Effector memory CD4-positive, alpha-beta T cell (primary cell): ENCODE measurements at regions not wholly inside any gene's neighbourhood (a gene's known extent, or its start where the extent isn't known, plus 50 kb on each side); places are given as distances from the start of the nearest gene placed in this dataset.

Experiments
- DNase-seq, 3 donors: peaks; one replicate each; pipeline ENCODE4 v3.0.0-alpha.2; 2020
- H3K27ac ChIP-seq: 2 replicates; pipeline ENCODE4 v1.7.0; 2013; ENCODE audit warnings: mild to moderate bottlenecking, low read length, moderate library complexity; ENCODE audit not compliant: insufficient read depth, poor library complexity, severe bottlenecking
- H3K27me3 ChIP-seq: replicated peaks from 2 replicates; pipeline ENCODE4 v1.7.0; 2013; ENCODE audit warnings: mild to moderate bottlenecking, low read length; ENCODE audit not compliant: insufficient read depth, control insufficient read depth, poor library complexity, severe bottlenecking
- H3K36me3 ChIP-seq: 2 replicates; pipeline ENCODE4 v1.7.0; 2013; ENCODE audit warnings: mild to moderate bottlenecking, low read length, moderate library complexity; ENCODE audit not compliant: control insufficient read depth, insufficient read depth
- H3K4me1 ChIP-seq: 2 replicates; pipeline ENCODE4 v1.7.0; 2013; ENCODE audit warnings: low read length, mild to moderate bottlenecking; ENCODE audit not compliant: control insufficient read depth, insufficient read depth, poor library complexity, severe bottlenecking
- H3K4me3 ChIP-seq: 2 replicates; pipeline ENCODE4 v1.7.0; 2013; ENCODE audit warnings: low read length, low read depth, mild to moderate bottlenecking; ENCODE audit not compliant: insufficient read depth, poor library complexity, severe bottlenecking
- H3K9me3 ChIP-seq: 2 replicates; pipeline ENCODE4 v1.7.0; 2013; ENCODE audit warnings: mild to moderate bottlenecking, low read length, moderate library complexity; ENCODE audit not compliant: control insufficient read depth

- no peak for DNase-seq
- Histone ChIP-seq H3K27ac (no peak overlapping the region), H3K4me1 (no peaks in the 10 kb centered on the region)
Measured at GRCh38 chr13:99844421-99844820, 127.1 kb downstream of the ZIC5 start.

GRCh38 chr13:99843872-99844271, 127.7 kb downstream of the ZIC5 start:
- H3K4me1 ChIP-seq: no peaks in the 10 kb centered on the region
- H3K27ac ChIP-seq: no peak overlapping the region
- H3K9me3 ChIP-seq: no peaks in the 10 kb centered on the region
- no peaks in the 10 kb centered on the region for H3K36me3 ChIP-seq
- H3K27me3 ChIP-seq: no peaks in the 10 kb centered on the region
- no peak for DNase-seq
- H3K4me3 ChIP-seq: no peak overlapping the region

More at GRCh38 chr13:99844421-99844820, 127.1 kb downstream of the ZIC5 start:
- H3K4me3 ChIP-seq: no peak overlapping the region
- no peaks in the 10 kb centered on the region for H3K36me3 ChIP-seq
- no peaks in the 10 kb centered on the region for H3K27me3 ChIP-seq
- H3K9me3 ChIP-seq: no peaks in the 10 kb centered on the region

- DNase-seq: no peak
- H3K9me3 ChIP-seq: no peaks in the 10 kb centered on the region
- no peaks in the 10 kb centered on the region for H3K4me1 ChIP-seq
- no peak overlapping the region for H3K27ac ChIP-seq
- no peaks in the 10 kb centered on the region for H3K27me3 ChIP-seq
- H3K4me3 ChIP-seq: no peak overlapping the region
- H3K36me3 ChIP-seq: no peaks in the 10 kb centered on the region
Measured at GRCh38 chr13:99842405-99842804, 129.2 kb downstream of the ZIC5 start.

- Histone ChIP-seq H3K27ac (no peak overlapping the region), H3K9me3 (no peaks in the 10 kb centered on the region), H3K36me3 (no peaks in the 10 kb centered on the region), H3K4me3 (no peak overlapping the region), H3K27me3 (no peaks in the 10 kb centered on the region), H3K4me1 (no peaks in the 10 kb centered on the region)
- DNase-seq: no peak
Measured at GRCh38 chr13:99836291-99836690, 135.3 kb downstream of the ZIC5 start.

- Histone ChIP-seq H3K27ac (no peak overlapping the region), H3K9me3 (no peaks in the 10 kb centered on the region), H3K4me3 (no peak overlapping the region), H3K4me1 (no peaks in the 10 kb centered on the region), H3K27me3 (no peaks in the 10 kb centered on the region), H3K36me3 (no peaks in the 10 kb centered on the region)
- DNase-seq: no peak
Measured at GRCh38 chr13:99835442-99835841, 136.1 kb downstream of the ZIC5 start.

- Histone ChIP-seq H3K27ac (no peak overlapping the region), H3K27me3 (no peaks in the 10 kb centered on the region), H3K4me3 (no peak overlapping the region), H3K36me3 (no peaks in the 10 kb centered on the region), H3K9me3 (no peaks in the 10 kb centered on the region), H3K4me1 (no peaks in the 10 kb centered on the region)
- no peak for DNase-seq
Measured at GRCh38 chr13:99834246-99834645, 137.3 kb downstream of the ZIC5 start.

GRCh38 chr13:99832347-99832746, 139.2 kb downstream of the ZIC5 start:
- no peaks in the 10 kb centered on the region for H3K27me3 ChIP-seq
- H3K9me3 ChIP-seq: no peaks in the 10 kb centered on the region
- H3K4me1 ChIP-seq: no peaks in the 10 kb centered on the region
- H3K36me3 ChIP-seq: no peaks in the 10 kb centered on the region
- no peak for DNase-seq
- H3K27ac ChIP-seq: no peak overlapping the region
- no peak overlapping the region for H3K4me3 ChIP-seq

- Histone ChIP-seq H3K4me1 (no peaks in the 10 kb centered on the region), H3K27ac (no peak overlapping the region), H3K9me3 (no peaks in the 10 kb centered on the region), H3K4me3 (no peak overlapping the region), H3K27me3 (no peaks in the 10 kb centered on the region), H3K36me3 (no peaks in the 10 kb centered on the region)
- no peak for DNase-seq
Measured at GRCh38 chr13:99830931-99831330, 140.6 kb downstream of the ZIC5 start.

GRCh38 chr13:99829593-99830239, 141.9 kb downstream of the ZIC5 start:
- no peaks in the 10 kb centered on the region for H3K9me3 ChIP-seq
- no peak for DNase-seq
- no peak overlapping the region for H3K4me3 ChIP-seq
- H3K27me3 ChIP-seq: no peaks in the 10 kb centered on the region
- no peaks in the 10 kb centered on the region for H3K36me3 ChIP-seq
- H3K27ac ChIP-seq: no peak overlapping the region
- H3K4me1 ChIP-seq: no peaks in the 10 kb centered on the region

GRCh38 chr13:99829161-99829560, 142.4 kb downstream of the ZIC5 start:
- Histone ChIP-seq H3K4me3 (no peak overlapping the region), H3K27me3 (no peaks in the 10 kb centered on the region), H3K9me3 (no peaks in the 10 kb centered on the region), H3K27ac (no peak overlapping the region), H3K4me1 (no peaks in the 10 kb centered on the region), H3K36me3 (no peaks in the 10 kb centered on the region)
- DNase-seq: no peak
